Astrocyte (in vitro differentiated cells and primary cell): ENCODE measurements at regions not wholly inside any gene's neighbourhood (a gene's known extent, or its start where the extent isn't known, plus 50 kb on each side); places are given as distances from the start of the nearest gene placed in this dataset.

ENCODE experiments used
- EZH2 ChIP-seq: IDR thresholded peaks from 2 replicates; pipeline ENCODE4 v1.6.1; 2012; ENCODE audit warnings: mild to moderate bottlenecking, low read length, inconsistent platforms; ENCODE audit not compliant: insufficient read depth
- TF ChIP-seq, protein P1 (sequence below): IDR thresholded peaks from 2 replicates; pipeline ENCODE4 v1.5.1; 2011; ENCODE audit warnings: low read depth, mild to moderate bottlenecking, inconsistent platforms, low read length, moderate library complexity; ENCODE audit not compliant: insufficient read depth

DNA sequence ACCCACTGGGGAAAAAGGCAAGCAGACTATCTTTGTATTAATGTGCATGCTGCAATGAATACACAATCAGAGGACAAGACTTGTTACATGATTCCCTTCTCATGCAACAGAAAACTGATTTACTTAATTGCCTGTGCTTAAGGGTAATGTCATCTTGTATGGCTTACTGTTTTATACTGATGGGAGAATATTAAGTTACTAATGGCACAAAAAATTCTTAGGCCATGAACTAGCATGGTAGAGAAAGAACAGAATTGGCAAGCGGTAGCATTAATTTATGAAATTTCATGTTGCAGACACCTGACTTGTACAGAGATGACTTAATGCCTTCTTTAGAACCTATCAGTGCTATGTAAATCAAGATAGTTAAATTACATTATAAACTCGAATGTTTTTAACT, 282.3 kb downstream of the CNTN3 start:
- TF ChIP-seq, protein P1, sequence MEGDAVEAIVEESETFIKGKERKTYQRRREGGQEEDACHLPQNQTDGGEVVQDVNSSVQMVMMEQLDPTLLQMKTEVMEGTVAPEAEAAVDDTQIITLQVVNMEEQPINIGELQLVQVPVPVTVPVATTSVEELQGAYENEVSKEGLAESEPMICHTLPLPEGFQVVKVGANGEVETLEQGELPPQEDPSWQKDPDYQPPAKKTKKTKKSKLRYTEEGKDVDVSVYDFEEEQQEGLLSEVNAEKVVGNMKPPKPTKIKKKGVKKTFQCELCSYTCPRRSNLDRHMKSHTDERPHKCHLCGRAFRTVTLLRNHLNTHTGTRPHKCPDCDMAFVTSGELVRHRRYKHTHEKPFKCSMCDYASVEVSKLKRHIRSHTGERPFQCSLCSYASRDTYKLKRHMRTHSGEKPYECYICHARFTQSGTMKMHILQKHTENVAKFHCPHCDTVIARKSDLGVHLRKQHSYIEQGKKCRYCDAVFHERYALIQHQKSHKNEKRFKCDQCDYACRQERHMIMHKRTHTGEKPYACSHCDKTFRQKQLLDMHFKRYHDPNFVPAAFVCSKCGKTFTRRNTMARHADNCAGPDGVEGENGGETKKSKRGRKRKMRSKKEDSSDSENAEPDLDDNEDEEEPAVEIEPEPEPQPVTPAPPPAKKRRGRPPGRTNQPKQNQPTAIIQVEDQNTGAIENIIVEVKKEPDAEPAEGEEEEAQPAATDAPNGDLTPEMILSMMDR: no peak
- no peak for TF ChIP-seq EZH2
